Right lobe of liver (tissue), 4 donors: ENCODE measurements at regions not wholly inside any gene's neighbourhood (a gene's known extent, or its start where the extent isn't known, plus 50 kb on each side); places are given as distances from the start of the nearest gene placed in this dataset.

ENCODE experiments used
- POLR2A ChIP-seq: fragments of 450-650 bp; IDR thresholded peaks from one replicate; pipeline ENCODE4 v1.6.1; 2017; ENCODE audit warnings: antibody characterized with exemption, mild to moderate bottlenecking
- TF ChIP-seq, protein P1 (sequence below), 4 donors: fragments of 200-600 bp in 3 of 4; fragments of 450-650 bp in 1 of 4; IDR thresholded peaks; one replicate each; pipeline versions ENCODE4 v1.5.1 to v1.8.0; 2016 to 2022; ENCODE audit warnings: antibody characterized with exemption in 4 of 4, mild to moderate bottlenecking in 2 of 4
- donor health status: DM: no; HTN: no; CAD: no.
- donor health status: DM: no; HTN: no; CAD: no.
- donor health status: DM: no; HTN: yes; CAD: no.

DNA sequence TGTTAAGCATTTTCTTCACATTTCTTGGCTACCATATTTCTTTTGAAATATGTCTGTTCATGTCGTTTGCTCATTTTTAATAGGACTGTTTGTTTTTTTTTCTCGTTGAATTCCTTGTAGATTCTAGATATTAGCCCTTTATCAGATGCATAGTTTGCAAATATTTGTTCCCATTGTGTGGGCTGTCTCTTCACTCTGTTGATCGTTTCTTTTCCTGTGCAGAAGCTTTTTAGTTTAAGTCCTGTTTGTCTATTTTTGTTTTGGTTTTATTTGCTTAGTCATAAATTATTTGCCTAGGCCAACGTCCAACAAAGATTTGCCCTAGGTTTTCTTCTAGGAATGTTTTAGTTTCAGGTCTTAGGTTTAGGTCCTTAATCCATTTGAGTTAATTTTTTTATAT, 1494.7 kb downstream of the SUCLG1 start:
- TF ChIP-seq, protein P1, sequence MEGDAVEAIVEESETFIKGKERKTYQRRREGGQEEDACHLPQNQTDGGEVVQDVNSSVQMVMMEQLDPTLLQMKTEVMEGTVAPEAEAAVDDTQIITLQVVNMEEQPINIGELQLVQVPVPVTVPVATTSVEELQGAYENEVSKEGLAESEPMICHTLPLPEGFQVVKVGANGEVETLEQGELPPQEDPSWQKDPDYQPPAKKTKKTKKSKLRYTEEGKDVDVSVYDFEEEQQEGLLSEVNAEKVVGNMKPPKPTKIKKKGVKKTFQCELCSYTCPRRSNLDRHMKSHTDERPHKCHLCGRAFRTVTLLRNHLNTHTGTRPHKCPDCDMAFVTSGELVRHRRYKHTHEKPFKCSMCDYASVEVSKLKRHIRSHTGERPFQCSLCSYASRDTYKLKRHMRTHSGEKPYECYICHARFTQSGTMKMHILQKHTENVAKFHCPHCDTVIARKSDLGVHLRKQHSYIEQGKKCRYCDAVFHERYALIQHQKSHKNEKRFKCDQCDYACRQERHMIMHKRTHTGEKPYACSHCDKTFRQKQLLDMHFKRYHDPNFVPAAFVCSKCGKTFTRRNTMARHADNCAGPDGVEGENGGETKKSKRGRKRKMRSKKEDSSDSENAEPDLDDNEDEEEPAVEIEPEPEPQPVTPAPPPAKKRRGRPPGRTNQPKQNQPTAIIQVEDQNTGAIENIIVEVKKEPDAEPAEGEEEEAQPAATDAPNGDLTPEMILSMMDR (IDR thresholded peaks at IDR 0.05): no peak
- no peak for TF ChIP-seq POLR2A
